CD14-positive monocyte (primary cell): ENCODE measurements at regions not wholly inside any gene's neighbourhood (a gene's known extent, or its start where the extent isn't known, plus 50 kb on each side); places are given as distances from the start of the nearest gene placed in this dataset.

ENCODE experiments used
- DNase-seq, 3 donors: peaks; one replicate each; pipeline ENCODE4 v3.0.0-alpha.2; 2011 to 2022
- H2AFZ ChIP-seq: 2 replicates; pipeline ENCODE4 v1.6.0; 2012; ENCODE audit warnings: mild to moderate bottlenecking, low read depth, low read length, inconsistent platforms; ENCODE audit not compliant: insufficient read depth, poor library complexity, severe bottlenecking
- H3K27ac ChIP-seq, 2 donors: 1 replicate in 1 of 2; 2 replicates in 1 of 2; pipeline ENCODE4 v1.5.1; 2012 to 2013; ENCODE audit warnings: low read length in 2 of 2, control low read depth in 1 of 2, inconsistent platforms in 1 of 2, low read depth in 1 of 2, mild to moderate bottlenecking in 1 of 2
- H3K27me3 ChIP-seq, 2 donors: one replicate each; pipeline versions ENCODE4 v1.6.0 to v1.6.1; 2011 to 2013; ENCODE audit warnings: low read length in 2 of 2; ENCODE audit not compliant: control insufficient read depth in 2 of 2, insufficient read depth in 2 of 2
- H3K36me3 ChIP-seq, 2 donors: replicated peaks in 1 of 2; 1 replicate in 1 of 2; 2 replicates in 1 of 2; pipeline versions ENCODE4 v1.5.1 to v1.6.1; 2012 to 2013; ENCODE audit warnings: low read length in 2 of 2, control low read depth in 1 of 2, inconsistent platforms in 1 of 2, mild to moderate bottlenecking in 1 of 2; ENCODE audit not compliant: insufficient read depth in 2 of 2, control insufficient read depth in 1 of 2
- H3K4me1 ChIP-seq, 2 donors: 1 replicate in 1 of 2; 2 replicates in 1 of 2; pipeline versions ENCODE4 v1.5.1 to v1.6.1; 2012 to 2013; ENCODE audit warnings: low read length in 2 of 2, control low read depth in 1 of 2, inconsistent platforms in 1 of 2, mild to moderate bottlenecking in 1 of 2, moderate library complexity in 1 of 2; ENCODE audit not compliant: insufficient read depth in 2 of 2, control insufficient read depth in 1 of 2
- H3K4me2 ChIP-seq: replicated peaks from 2 replicates; pipeline ENCODE3; 2012; ENCODE audit warnings: low read length, moderate library complexity, mild to moderate bottlenecking; ENCODE audit not compliant: poor library complexity, severe bottlenecking; ENCODE audit errors: extremely low read depth
- H3K4me3 ChIP-seq, 3 experiments: fragments of 200-600 bp in 1 of 3; sonication (generic) in 1 of 3; replicated peaks in 1 of 3; 1 replicate in 2 of 3; 2 replicates in 1 of 3; pipeline ENCODE4 v1.5.1; 2011 to 2013; ENCODE audit warnings: low read length in 3 of 3, mild to moderate bottlenecking in 3 of 3, control low read depth in 2 of 3, low read depth in 2 of 3, inconsistent platforms in 1 of 3, moderate library complexity in 1 of 3
- H3K79me2 ChIP-seq: 2 replicates; pipeline ENCODE4 v1.6.0; 2012; ENCODE audit warnings: mild to moderate bottlenecking, control low read depth, inconsistent platforms, low read length, moderate library complexity; ENCODE audit not compliant: insufficient read depth
- H3K9ac ChIP-seq: 2 replicates; pipeline ENCODE4 v1.6.0; 2017; ENCODE audit warnings: low read length, mild to moderate bottlenecking; ENCODE audit not compliant: insufficient read depth, poor library complexity, severe bottlenecking
- H3K9me3 ChIP-seq, 2 donors: replicated peaks in 1 of 2; 1 replicate in 1 of 2; 2 replicates in 1 of 2; pipeline versions ENCODE4 v1.5.1 to v1.6.1; 2012 to 2013; ENCODE audit warnings: low read length in 2 of 2, control low read depth in 1 of 2; ENCODE audit not compliant: control insufficient read depth in 1 of 2, insufficient read depth in 1 of 2
- H4K20me1 ChIP-seq: 2 replicates; pipeline ENCODE4 v1.6.0; 2012; ENCODE audit warnings: mild to moderate bottlenecking, low read length, control low read depth, moderate library complexity; ENCODE audit not compliant: insufficient read depth
- H3K27ac Mint-ChIP-seq, 7 donors: one replicate each; pipeline ENCODE4 v1.8.0; 2020; ENCODE audit warnings: mild to moderate bottlenecking in 7 of 7, mixed read lengths in 7 of 7, moderate library complexity in 6 of 7, inconsistent platforms in 2 of 7
- H3K27me3 Mint-ChIP-seq, 3 donors: one replicate each; pipeline ENCODE4 v1.8.0; 2021 to 2022; ENCODE audit warnings: low read depth in 3 of 3, mild to moderate bottlenecking in 3 of 3, mixed read lengths in 3 of 3, moderate library complexity in 3 of 3, inconsistent platforms in 1 of 3
- H3K36me3 Mint-ChIP-seq, 2 donors: one replicate each; pipeline ENCODE4 v1.8.0; 2020; ENCODE audit warnings: mixed read lengths in 2 of 2, inconsistent platforms in 1 of 2, mild to moderate bottlenecking in 1 of 2
- H3K4me1 Mint-ChIP-seq: one replicate; pipeline ENCODE4 v1.8.0; 2020; ENCODE audit warnings: mild to moderate bottlenecking, mixed read lengths
- H3K4me3 Mint-ChIP-seq, 2 donors: one replicate each; pipeline ENCODE4 v1.8.0; 2020; ENCODE audit warnings: mild to moderate bottlenecking in 2 of 2, mixed read lengths in 2 of 2, moderate library complexity in 1 of 2
- H3K9me3 Mint-ChIP-seq, 7 donors: one replicate each; pipeline ENCODE4 v1.8.0; 2020 to 2022; ENCODE audit warnings: mixed read lengths in 7 of 7, mild to moderate bottlenecking in 6 of 7, moderate library complexity in 6 of 7, inconsistent platforms in 2 of 7
- CTCF ChIP-seq: fragments of 200-600 bp; IDR thresholded peaks from one replicate; pipeline ENCODE4 v1.8.0; 2022; ENCODE audit warnings: antibody characterized with exemption, mild to moderate bottlenecking
- WGBS: methylation state at CpG from one replicate; pipeline ENCODE4 v1.1.5; 2013; ENCODE audit warnings: missing lambda C conversion rate; ENCODE audit not compliant: insufficient coverage; 5-methylcytosine and 5-hydroxymethylcytosine counted together
- intact Hi-C, 2 donors: fragments of 100-400 bp; cut with micrococcal nuclease; formaldehyde crosslinking; loops; one replicate each; pipeline versions ENCODE4 v1.15.0 to v1.15.1; 2023

- peak; percentile 91 for TF ChIP-seq CTCF
- Histone ChIP-seq H3K9ac (no peak overlapping the region), H3K9me3 (no peaks in the 10 kb centered on the region), H2AFZ (no peak overlapping the region), H3K4me1 (no peaks in the 10 kb centered on the region), H3K27me3 (no peaks in the 10 kb centered on the region), H4K20me1 (no peaks in the 10 kb centered on the region), H3K27ac (no peak overlapping the region), H3K4me2 (no peak overlapping the region), H3K79me2 (no peaks in the 10 kb centered on the region), H3K4me3 (no peak overlapping the region), H3K36me3 (no peaks in the 10 kb centered on the region)
- Mint-ChIP-seq H3K36me3 (no peaks in the 10 kb centered on the region), H3K9me3 (peaks cover 0 to 5% (median 1%) of the 10 kb centered on the region in 7 donors), H3K27me3 (peaks cover 0 to 3% (median 2%) of the 10 kb centered on the region in 3 donors), H3K27ac (peak overlapping the region in 1 of 7 donors; percentile 42), H3K4me1 (no peaks in the 10 kb centered on the region), H3K4me3 (no peak overlapping the region)
- 89% methylated on average over 9 of the region's 9 CpGs for WGBS
- DNase-seq, result peak in 1 of 3 donors; percentile 1
- intact Hi-C loops, result no loop called here
These were observed 71.4 kb upstream of the TCF21 start for GRCh38 chr6:133817460-133818047.

- Mint-ChIP-seq H3K9me3 (peaks cover 0 to 5% (median 1%) of the 10 kb centered on the region in 7 donors), H3K27ac (no peak overlapping the region), H3K27me3 (peaks cover 0 to 3% (median 2%) of the 10 kb centered on the region in 3 donors), H3K4me1 (no peaks in the 10 kb centered on the region), H3K36me3 (no peaks in the 10 kb centered on the region), H3K4me3 (no peak overlapping the region)
- Histone ChIP-seq H3K79me2 (no peaks in the 10 kb centered on the region), H3K36me3 (no peaks in the 10 kb centered on the region), H3K27me3 (no peaks in the 10 kb centered on the region), H2AFZ (no peak overlapping the region), H3K4me1 (no peaks in the 10 kb centered on the region), H4K20me1 (no peaks in the 10 kb centered on the region), H3K4me3 (no peak overlapping the region), H3K4me2 (no peak overlapping the region), H3K9me3 (no peaks in the 10 kb centered on the region), H3K27ac (no peak overlapping the region), H3K9ac (no peak overlapping the region)
- no CpG with 5 or more reads among the region's 6 CpGs for WGBS
- TF ChIP-seq CTCF, result no peak
- DNase-seq, result no peak
- intact Hi-C loops, result no loop called here
These were observed 70.6 kb upstream of the TCF21 start for GRCh38 chr6:133818320-133818719.
